CD4-positive, alpha-beta T cell treated with Interleukin-4 for 4 hours (primary cell): ENCODE measurements at regions not wholly inside any gene's neighbourhood (a gene's known extent, or its start where the extent isn't known, plus 50 kb on each side); places are given as distances from the start of the nearest gene placed in this dataset.

Source experiments
- DNase-seq: peaks from one replicate; pipeline ENCODE4 v3.0.0-alpha.2; 2020

DNA sequence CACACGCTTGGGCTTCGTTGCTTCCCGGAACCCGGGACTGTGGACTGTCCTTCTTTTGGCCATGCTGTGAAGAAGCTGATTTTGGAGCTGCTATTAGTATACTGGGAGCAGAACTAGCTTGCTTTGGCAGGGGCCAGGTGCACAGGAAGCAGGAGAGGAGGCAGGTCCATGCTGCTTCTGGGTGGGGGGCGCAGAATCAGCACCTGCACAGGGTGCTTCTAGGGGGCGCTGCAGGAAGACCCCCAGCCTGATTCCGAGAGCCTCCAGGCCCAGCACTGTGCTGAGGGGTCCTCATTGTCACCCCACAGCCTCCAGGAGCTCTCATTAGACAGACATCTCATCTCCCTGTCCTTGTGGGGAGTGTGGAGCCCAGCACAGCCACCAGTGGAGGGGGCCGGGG, 252.6 kb upstream of the IRX4 start:
- DNase-seq, result no peak

DNA sequence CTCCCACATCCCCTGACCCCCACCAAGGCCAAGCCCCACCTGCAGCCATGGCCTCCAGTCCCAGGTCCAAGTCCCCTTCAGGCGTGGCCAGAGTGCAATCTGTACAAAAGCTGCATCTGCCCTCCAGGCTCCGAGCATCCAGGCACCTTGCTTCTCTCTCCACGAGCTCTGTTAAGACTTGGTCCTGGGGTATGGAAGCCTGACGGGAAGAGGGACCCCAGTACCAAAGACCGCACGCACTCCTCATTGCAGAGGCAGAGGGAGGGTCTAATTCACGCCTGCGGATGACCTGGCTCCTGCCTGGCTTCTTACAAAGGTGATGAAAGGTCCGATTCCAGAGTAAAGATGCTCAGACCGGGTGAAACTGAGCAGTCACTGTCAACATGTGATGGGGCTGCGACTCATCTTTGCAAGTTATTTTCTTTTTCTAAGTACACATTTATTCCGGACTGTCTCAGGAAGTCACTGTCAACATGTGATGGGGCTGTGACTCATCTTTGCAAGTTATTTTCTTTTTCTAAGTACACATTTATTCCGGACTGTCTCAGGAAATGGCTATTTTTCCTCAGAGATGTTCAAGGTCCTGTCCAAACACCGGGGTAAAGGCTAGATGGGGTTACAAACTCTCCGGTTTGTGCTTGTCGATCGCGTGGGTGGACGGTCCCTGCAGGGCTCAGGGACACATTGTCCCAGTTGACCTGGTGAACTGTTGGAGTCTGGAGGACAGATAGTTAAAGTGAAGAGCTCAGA, 252.0 kb upstream of the IRX4 start:
- DNase-seq, result no peak

DNA sequence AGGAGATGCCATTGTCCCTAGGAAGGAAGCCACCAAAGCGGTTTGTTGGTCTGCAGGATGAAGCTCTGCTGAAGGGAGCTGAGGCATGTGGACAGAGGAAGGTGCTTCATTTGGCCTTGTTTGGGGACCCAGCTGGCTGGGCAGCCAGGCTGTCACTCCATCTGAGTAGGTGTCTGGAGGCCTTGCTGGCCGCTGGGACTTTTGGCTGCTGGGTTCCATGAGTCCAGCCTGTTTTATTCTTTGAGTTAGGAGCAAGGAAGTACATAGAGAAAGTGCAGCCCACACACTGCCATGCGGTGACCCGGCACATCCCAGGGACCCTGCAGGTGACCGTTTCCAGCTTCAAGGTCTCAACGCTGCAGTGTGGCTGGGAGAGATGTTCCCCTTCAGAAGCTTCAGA, 251.2 kb upstream of the IRX4 start:
- no peak for DNase-seq

DNA sequence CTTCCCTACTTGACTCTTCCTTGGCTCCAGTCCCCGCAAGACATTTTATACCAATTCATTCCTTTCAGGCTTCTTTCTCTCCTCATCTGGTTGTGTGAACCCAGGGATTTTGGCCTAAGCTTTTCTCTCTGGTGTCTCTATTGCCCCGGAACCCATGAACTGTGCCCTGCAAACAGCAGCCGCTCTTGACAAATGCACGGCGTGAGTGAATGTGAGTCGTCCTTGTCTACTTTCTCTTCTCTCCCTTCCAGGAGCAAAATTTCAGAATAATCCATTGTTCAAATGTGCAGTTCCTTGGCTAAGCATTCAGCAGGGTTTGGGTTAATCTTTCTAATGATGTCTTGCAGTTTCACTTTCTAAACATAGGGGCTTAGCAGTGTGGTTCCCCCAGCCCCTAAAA, 250.4 kb upstream of the IRX4 start:
- no peak for DNase-seq

DNA sequence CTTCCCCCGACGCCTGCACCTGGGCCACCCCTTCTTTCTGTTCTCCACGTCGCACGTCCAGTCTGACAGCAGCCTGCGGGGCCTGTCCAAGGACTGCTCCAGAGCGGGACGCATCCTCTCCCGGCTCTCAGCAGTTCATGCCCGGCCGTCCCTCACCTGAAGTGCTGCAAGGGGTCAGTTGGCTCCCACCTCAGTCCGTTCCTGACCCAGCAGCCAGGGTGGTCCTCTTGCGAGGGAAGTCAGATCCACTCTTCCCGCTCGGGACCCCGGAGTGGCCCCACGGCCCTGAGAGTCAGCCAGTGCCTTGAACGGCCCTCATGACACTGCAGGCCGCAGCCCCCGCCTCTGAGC, 249.7 kb upstream of the IRX4 start:
- DNase-seq, result no peak

DNA sequence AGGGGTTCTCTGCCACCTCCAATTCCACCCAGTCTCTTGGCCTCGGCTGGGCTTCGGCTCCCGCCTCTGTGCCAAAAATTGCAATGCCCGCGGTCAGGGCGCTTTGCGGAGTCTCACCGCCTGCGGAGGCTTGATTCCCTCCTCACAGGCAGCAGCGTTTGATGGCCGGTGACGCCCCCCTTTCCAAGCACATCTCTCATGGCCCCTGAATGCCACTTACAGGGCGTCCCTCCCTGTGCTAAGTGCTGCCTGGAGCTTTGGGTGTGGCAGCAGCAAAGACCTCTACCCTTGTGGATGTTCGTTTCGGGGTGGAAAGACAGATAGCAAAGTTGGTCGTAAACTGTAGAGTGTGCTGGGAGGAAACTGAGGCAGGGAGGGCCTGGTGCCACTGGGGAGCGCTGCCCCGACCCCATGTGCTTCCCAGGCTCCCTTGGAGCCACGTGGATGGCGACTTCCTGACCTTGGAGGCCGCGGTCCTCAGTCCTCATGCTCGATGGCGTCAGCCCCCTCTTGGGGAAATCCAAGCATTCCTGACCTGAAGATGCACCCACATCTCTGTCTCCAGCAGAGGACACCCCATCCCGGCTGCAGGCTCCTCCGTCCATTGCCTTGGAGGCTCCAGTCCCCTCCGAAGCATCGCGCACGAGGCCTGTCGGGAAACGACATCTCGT, 249.2 kb upstream of the IRX4 start:
- DNase-seq, result no peak

DNA sequence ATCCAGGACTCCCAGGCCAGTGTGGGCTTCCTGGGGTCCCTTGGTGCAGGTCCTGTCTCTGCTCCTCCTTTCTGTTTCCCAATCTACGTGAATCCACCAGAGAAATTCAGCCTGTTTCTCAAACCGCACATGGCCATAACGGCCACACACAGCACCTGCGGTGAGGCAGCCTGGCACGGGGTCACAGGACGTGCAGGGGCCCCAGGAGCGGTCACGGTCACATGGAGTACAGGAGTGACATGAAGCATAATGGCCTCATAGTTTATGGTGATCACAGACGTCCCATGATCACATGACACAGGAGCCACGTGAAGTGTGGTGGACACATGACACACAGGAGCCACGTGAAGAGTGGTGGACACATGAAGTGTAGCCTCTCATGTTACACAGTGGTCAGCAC, 248.5 kb upstream of the IRX4 start:
- no peak for DNase-seq

DNA sequence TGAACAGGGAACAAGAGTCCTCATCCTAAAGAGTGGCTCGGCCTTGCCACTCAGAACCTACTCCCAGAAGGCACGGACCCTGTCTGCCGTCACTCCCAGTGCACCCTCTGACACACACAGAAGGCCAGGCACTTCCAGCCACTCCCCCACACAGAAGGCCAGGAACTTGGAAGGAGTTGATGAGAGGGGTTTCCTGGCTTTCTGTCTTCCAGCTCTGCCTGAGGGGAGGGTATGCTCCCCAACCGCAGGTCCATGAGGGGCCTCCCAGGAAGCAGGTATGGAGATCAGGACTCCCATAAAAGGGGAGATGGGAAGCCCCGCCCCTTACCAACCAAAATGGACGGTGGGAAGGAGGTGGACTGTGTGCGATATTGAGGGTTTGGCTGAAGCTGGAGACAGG, 247.6 kb upstream of the IRX4 start:
- DNase-seq, result no peak

DNA sequence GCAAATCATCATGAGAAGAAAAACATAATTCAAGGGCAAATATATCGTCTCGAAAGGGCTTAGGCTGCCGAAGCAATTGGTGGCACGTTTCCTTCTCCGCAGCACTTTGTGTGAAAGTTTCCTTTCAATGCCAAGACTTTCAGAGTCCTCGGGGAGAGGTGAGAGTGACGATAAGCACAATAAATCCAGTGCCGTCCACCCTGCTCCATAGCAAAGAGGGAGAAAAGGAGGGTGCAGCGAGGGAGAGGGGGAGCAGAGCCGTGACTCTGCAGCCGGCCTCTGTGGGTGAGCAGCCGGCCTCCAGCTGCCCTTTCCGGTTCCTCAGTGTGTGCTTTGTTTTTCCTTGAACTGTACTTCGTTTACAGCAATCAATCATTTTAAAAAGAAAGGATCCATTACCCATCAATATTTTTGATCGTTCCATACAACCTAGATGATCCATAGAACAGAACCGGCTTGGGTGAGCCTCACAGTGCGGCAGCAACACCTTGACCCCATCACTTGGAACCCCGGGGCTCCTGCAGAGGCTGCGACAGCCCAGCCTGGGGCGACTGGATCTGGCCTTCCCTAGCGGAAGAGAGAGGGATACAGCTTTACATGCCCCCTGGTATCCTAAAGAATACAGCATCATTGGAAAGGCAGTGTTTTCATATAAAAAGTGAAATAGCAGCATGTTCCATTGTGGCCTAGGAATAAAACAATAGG, 247.0 kb upstream of the IRX4 start:
- DNase-seq, result no peak

DNA sequence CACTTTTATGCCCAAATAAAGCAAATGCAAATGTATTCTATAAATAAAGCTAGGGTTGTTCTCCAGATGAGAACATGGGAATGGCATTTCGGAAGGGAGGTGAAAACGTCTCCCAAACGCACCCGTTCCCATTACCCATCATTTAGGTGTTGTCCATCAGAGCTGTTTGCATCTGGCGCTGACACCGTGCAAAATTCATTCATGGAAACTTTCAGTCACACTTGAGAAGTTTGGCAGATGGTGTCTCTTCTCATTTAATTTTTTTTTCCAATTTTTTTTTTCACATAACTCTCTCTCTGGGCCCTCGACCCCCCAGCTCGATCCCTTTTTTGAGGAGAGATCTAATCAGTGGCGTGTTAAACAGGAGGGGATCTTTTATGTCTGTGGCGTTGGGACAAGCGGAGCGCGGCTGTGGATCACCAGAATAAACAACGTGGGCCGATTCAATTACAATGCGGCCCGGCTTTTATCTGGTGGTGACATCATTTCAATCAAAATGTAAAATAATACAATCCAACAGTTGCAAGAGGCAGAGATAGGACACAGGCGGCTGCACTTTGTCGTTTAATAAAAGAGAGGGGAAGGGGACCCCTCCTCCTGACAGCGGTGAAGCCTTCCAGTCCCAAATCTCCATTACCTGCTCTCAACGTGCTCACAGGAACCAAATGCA, 246.1 kb upstream of the IRX4 start:
- no peak for DNase-seq

DNA sequence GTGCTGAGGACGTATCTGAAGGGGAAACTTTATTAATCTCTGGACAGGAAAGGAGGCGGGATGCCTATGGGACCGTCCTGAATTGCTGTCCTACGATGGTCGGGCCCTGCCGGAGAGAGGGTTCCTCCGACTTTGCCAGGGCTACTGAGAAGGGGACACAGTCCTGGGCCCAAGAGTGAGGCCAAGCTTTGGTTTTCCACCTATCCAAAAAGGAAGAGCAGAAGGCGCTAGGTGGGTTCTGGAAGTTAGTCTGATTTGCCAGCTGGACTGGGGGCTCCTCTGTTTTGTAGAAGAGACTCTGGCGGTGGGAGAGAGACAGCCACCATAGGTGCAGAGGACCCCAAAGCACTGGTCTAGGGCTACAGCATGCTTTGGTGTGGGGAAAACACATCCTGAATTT, 243.8 kb upstream of the IRX4 start:
- no peak for DNase-seq

DNA sequence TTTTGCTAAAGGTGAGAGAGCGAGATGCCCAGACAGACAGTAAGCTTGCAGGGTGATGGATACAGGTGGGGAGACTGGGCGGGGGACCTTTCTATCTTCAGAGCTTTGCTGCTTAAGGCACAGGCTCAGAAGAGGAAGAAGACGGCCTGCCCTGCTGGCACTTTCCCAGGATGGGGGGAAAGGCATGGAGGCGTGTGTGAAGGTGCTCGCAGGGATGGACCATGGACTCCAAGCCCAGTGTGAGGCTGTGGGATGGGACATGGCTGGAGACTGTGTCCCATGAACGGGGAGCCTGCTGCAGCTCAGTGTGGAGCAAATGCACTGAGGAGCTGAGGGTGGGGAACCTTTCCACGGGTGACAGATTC, 243.2 kb upstream of the IRX4 start:
- no peak for DNase-seq

DNA sequence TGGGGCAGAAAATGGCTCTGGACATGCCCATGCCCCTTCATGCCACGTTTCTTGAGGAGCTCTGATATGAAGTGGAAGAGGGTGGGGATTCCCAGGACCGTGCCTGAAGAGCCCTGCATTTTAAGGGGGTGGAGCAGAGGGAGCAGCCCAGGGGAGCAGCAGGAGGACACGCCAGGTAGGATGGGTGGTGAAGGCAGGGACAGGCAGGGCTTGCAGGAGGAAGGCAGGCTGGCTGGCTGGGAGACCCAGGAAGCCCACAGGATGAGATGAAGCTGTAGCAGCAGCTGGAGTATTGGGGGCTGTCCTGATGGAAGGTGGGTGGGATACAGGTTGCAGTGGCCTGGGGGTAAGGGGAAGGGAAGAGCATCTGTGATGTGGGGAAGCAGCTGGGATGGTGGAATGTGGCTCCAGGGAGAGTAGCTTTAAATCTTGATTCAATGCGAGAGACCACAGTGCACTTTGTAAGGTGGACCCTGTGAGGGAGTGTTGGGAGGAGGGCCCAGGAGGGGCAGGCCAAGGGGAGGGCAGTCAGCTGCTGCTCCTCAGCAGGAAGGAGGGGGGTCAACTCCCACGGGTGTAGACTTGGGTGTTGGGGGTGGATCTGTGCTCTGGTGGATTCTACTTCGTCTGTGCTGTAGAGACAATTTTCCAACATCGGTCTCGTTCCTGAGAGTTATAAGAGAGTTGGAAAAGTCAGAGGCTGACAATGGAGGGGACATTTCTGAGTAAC, 242.6 kb upstream of the IRX4 start:
- no peak for DNase-seq

DNA sequence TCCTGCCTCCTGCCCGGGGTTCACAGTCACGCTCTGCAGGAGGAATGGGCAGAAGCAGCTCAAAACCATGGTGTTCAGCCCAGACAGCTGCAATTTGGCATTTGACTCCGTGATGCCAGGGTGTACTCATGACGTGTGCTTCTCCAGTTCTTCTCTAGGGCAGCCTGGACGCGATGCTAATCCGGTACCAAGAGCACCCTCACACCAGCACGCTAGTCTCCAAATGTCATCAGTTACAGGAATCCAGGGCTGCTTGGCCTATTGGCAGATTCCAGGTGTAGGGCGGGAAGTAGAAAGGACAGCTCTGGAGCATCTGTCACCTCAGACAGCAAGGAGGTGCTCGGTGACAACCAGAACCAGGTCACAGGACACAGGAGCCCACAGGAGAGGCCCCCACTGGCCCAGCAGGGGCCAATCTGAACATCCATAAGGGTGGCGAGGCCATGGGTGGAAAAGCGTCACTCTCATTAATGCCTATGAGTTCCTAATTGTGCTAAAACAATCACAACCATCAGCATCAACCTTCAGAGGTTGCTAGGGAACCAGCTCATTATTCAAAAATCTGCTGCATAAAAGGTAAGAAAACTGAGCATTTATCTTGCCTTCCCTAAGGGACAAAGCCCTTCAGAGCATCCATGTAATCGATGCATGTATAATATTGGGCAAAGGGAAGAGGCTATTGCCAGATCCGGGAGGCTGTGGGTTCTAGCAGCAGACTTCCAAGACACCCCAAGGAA, 241.9 kb upstream of the IRX4 start:
- DNase-seq, result no peak

DNA sequence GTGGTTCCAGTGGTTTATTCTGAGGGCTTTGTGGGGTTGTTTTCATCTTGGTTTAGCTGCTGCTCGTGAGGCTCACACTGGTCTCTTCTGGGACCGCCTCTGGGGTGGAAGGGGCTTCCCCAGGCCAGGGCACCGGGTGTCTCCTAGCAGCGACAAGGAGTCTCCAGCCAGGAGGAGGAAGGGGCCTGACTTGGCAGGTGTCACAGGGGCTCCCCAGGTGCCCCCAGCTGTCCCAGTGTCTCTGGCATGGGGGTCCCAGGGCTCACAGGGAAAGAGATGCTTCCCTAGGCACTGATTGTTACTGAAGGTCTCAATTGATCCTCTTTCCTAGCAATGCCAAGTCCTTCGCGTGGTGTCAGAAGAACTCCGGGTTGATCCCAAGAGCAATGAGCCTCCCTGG, 241.1 kb upstream of the IRX4 start:
- DNase-seq, result no peak

DNA sequence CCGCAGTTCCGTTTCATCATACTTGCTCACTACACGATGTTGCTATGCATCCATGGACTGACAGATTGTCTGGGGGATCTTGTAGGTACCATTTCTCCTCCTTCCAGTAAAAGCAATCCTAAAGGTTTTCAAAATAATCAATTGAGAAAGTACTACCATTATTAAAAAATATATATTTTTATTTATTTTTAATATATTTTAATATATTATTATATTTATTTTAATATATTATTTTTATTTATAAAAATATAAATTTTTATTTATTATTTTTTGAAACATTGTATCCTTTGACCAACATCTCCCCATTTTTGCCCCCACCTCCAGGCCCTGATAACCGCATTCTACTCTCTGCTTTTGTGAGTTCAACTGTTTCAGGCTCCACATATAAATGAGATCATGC, 237.6 kb upstream of the IRX4 start:
- no peak for DNase-seq

DNA sequence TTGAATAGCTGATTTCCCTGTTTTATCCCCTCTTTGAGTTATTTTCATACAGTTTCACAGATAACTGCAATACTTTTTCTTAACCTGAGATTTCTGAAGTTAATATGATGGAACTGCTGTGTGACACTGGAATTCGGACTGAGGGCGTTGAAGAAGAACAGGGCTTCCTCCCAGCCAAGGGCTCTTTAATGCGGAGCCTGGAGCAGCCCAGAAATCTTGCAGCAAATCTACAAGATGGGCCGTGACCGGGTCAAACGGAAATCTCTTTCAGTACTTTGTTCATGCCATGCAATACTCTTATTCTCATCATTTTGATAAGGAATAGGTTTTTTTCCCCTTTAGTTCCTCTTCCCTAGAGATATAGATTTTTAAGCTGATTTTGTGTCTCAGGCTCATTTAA, 236.8 kb upstream of the IRX4 start:
- no peak for DNase-seq

DNA sequence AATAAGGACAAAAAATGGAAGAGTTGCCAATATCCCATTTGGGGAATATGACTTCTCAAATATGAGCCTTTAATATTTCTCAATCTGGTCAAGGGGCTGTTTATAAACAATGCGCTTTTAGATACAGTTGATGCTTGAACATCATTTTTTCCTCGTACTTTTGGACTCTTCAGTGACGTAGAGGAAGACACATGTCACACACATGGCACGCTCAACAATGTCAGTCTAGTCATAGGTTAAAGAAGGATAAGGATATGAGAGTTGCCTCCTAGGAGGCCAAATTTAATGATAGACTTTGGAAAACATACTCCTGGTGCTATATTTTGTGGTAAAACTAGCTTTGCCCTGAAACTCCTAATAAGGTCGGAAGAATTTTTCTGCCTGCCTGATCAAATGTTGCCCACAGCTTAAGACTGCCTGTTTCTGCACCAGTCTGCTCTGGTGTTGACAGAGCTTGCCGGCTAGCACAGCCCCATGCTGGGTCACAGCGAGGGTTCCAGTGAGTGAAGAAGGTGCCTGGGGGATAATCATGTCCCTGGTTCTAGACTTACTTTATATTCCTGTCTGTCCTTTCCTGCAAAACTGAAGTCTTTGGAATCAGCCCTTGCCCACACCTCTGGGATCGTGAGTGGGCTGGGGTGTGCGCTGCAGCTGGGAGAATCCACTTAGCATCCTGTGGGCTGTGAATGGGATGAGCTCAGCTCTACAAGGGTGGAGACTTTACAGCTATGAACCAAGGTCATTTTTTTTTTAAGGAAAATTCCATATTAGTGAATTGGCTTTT, 230.8 kb upstream of the IRX4 start:
- DNase-seq, result no peak

DNA sequence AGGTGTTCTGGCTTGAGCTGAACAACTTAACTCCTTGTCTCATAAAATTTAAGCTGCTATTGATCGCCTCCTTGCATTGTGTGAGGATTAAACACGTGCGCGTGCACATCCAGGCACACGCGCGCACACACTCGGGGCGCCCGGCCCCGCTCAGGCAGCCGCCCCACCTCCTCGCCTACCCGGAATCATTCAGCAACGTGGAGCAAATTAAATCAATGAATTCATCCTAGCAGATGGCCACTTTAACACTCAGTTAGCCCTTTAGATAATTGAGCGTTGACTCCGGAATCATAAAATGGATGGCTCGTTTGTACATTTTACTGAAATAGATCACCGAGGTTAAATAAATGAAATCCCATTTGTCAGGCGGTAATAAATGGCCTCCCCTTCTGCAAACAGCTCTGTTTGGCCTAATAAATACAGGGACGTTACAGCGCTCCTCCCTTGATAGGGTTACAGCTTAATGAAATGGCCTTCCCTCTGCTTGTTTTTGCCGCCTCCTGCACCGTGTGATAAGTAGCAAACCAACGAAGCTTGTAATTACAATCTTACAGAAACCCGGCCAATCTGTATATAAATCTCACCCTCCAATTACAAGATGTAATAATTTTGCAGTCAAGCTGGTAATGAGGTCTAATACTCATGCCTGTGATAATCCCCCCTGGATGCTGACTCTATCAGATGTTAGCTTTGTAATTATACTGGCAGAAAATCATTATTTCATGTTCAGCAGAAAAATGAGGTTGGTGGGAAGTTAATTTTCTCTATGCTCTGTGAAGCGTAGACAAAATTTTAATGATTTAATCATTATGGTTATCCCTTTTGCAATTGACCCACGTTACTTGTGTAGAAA, 229.7 kb upstream of the IRX4 start:
- no peak for DNase-seq

DNA sequence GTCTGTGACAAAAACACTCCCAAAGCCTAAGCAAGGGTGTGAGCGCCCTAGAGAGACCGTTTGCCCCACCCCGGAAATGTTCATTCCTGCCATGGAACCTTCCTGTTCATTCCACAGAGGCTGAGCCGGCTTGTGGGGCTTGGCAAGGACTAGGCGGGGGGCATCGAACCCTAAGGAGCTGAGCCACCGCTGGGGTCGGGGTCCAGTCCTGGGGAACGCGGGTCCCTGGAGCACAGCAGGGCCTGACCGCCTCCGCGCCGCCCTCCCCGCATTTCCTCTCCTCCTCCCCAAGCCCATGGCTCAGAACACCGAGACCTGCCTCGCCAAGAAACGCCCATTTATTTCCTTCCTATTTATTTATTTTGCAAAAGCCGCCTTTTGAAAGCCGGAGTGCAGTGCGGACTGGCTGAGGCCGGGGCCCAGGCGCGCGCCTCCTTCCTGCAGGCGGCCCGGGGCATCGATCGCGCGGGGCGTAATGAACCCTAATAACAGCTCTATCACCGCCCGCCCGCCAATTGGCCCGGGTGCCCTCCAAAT, 228.9 kb upstream of the IRX4 start:
- DNase-seq, result no peak
